Uterus (tissue), 3 donors: ENCODE measurements at regions not wholly inside any gene's neighbourhood (a gene's known extent, or its start where the extent isn't known, plus 50 kb on each side); places are given as distances from the start of the nearest gene placed in this dataset.

Source experiments
- DNase-seq, 2 donors: peaks; one replicate each; pipeline ENCODE4 v3.0.0-alpha.2; 2019 to 2020
- H3K27ac ChIP-seq, 2 donors: fragments of 200-600 bp; sonication (generic); 1 replicate in 1 of 2; 2 replicates in 1 of 2; pipeline ENCODE4 v1.5.1; 2016 to 2018
- H3K27me3 ChIP-seq, 2 donors: fragments of 200-600 bp; sonication (generic); one replicate each; pipeline ENCODE4 v1.5.1; 2018 to 2019; ENCODE audit warnings: control low read depth in 1 of 2
- H3K36me3 ChIP-seq, 2 donors: fragments of 200-600 bp; sonication (generic); one replicate each; pipeline ENCODE4 v1.5.1; 2019; ENCODE audit warnings: control low read depth in 1 of 2
- H3K4me1 ChIP-seq, 2 donors: fragments of 200-600 bp; sonication (generic); one replicate each; pipeline ENCODE4 v1.5.1; 2018 to 2019; ENCODE audit warnings: control low read depth in 1 of 2
- H3K4me3 ChIP-seq, 2 donors: fragments of 200-600 bp; sonication (generic); 1 replicate in 1 of 2; 2 replicates in 1 of 2; pipeline ENCODE4 v1.5.1; 2018 to 2019; ENCODE audit warnings: mild to moderate bottlenecking in 1 of 2
- H3K9me3 ChIP-seq, 2 donors: fragments of 200-600 bp; sonication (generic); one replicate each; pipeline ENCODE4 v1.5.1; 2019; ENCODE audit warnings: control low read depth in 1 of 2
- CTCF ChIP-seq, 4 experiments: fragments of 200-600 bp in 2 of 4; fragments of 450-650 bp in 2 of 4; sonication (generic) in 2 of 4; IDR thresholded peaks; one replicate each; pipeline ENCODE4 v1.5.1; 2016 to 2019; ENCODE audit warnings: antibody characterized with exemption in 4 of 4, mild to moderate bottlenecking in 2 of 4, moderate library complexity in 1 of 4
- POLR2A ChIP-seq, 2 donors: fragments of 450-650 bp; IDR thresholded peaks; one replicate each; pipeline ENCODE4 v1.6.1; 2016; ENCODE audit warnings: antibody characterized with exemption in 2 of 2, mild to moderate bottlenecking in 1 of 2, moderate library complexity in 1 of 2
- intact Hi-C: fragments of 100-400 bp; cut with DNase I; formaldehyde crosslinking; loops from one replicate; pipeline ENCODE4 v1.15.1; 2023; ENCODE audit warnings: low total_unique reads
- donor health status: DM: yes; HTN: yes; CAD: no.

GRCh38 chr5:142204219-142204618 is 95.6 kb downstream of the NDFIP1 start:
- TF ChIP-seq CTCF (IDR thresholded peaks at IDR 0.05) (no peak), POLR2A (IDR thresholded peaks at IDR 0.05) (no peak)
- no peaks in the 10 kb centered on the region for H3K4me1 ChIP-seq
- no peak overlapping the region for H3K4me3 ChIP-seq
- H3K27ac ChIP-seq: no peak overlapping the region
- H3K9me3 ChIP-seq: no peaks in the 10 kb centered on the region
- DNase-seq: no peak
- intact Hi-C loops: no loop called here
- H3K36me3 ChIP-seq: no peaks in the 10 kb centered on the region
- H3K27me3 ChIP-seq: no peaks in the 10 kb centered on the region
